ENCODE measurements at regions not wholly inside any gene's neighbourhood (a gene's known extent, or its start where the extent isn't known, plus 50 kb on each side); places are given as distances from the start of the nearest gene placed in this dataset.

DNA sequence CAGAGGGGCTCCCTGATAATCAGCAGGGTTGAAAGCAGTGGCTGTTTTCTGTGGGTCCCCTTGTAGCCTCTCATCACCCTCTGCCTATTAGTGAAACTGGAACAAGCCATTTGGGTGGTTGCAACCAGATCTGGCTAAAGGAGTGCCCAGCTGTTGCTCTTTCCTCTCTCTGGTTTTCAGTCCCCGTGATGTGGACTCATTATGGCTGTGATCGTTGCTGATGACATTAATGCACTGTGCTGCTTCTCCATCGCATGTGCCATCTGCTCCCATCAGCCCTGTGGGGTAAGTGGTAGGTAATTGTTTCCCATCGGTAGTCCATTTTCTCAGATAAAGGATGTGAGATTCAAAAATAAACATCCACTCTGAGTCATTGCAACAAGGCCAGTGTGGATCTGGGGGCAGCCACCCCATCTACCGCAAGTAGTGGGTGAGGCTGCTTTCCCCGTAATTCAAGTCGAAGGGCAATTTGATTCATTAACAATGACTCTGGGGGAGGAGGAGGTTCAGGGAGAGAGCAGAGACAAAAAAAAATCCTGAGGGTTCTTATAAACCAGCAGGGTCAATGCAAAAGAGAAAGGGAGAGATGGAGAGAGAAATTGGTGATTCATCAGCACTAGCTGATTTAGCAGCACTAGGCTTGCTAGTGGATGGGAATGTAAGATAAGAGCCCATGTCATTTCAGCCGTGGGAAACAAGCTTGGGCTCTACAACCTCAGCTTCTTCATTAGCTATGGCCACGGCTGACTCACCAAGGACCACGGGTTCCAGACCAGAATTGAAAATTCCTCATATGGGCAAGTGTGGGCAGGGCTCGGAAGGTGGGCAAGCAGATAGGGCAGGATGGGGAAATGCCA lies 357.8 kb downstream of the MID1IP1 start:
- Histone ChIP-seq H3K27me3 (no peaks in the 10 kb centered on the region), H3K4me3 (no peak overlapping the region), H3K36me3 (no peaks in the 10 kb centered on the region), H3K9me3 (no peaks in the 10 kb centered on the region)
- DNase-seq, result no peak

DNA sequence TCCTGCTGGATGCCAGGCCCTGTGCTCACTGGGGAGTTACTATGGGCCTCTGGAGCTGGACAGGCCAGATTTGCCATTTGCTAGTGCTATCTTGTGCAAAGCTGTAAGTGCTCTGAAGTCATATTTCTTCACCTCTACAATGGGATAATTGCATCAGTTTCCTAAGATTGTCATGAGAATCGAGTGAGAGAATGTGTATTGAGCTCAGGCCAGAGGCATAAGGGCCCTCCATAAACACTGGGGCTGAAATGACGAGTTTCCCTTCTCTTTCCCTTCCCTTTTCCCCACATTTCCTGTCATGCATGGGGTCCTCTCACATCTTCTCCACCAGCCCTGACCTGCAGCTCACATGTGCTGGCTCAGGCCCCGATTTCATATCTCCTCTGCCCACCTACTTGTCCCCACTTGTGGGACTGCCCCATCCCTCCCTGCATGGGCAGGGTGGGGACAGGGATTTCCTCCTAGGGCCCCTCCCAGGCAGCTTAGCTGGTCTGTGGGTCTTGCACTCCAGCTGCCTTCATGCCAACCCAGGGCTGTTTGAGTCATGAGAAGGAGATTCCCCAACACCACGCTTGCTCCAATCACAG lies 358.8 kb downstream of the MID1IP1 start:
- H3K27me3 ChIP-seq, result no peaks in the 10 kb centered on the region
- DNase-seq, result no peak
- H3K4me3 ChIP-seq, result no peak overlapping the region
- no peaks in the 10 kb centered on the region for H3K36me3 ChIP-seq
- no peaks in the 10 kb centered on the region for H3K9me3 ChIP-seq

- Histone ChIP-seq H3K36me3 (no peaks in the 10 kb centered on the region), H3K4me3 (no peak overlapping the region), H3K9me3 (no peaks in the 10 kb centered on the region), H3K27me3 (no peaks in the 10 kb centered on the region)
- DNase-seq, result no peak
Measured at GRCh38 chrX:39161611-39162255, 360.5 kb downstream of the MID1IP1 start.

GRCh38 chrX:39162322-39162735 lies 361.1 kb downstream of the MID1IP1 start:
- no peak for DNase-seq
- no peaks in the 10 kb centered on the region for H3K36me3 ChIP-seq
- no peaks in the 10 kb centered on the region for H3K27me3 ChIP-seq
- no peaks in the 10 kb centered on the region for H3K9me3 ChIP-seq
- H3K4me3 ChIP-seq, result no peak overlapping the region

DNA sequence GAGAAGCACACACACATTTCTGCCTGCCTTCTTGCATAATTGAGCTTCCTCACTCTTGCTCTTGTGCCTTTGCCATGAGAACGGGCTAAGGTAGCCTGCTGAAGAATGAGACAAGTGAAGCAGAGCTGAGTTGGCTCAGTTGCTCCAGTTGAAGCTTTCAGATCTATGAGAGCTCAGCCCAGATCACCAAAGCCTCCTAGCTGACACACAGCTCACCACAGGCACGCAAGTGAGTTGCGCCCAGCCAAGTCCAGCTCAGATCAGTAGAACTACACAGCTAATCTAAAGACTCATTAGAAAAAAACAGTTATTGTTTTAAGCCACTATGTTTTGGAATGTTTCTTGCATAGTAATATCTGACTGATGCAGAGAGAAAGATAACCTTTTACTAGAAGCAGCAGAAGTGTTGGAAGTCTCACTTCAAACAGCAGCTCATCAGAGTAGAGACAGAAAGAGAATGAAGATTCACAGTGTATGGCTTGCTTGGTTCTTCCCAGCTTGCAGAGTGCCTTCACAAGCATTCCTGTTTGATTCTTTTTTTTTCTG lies 362.4 kb downstream of the MID1IP1 start:
- H3K4me3 ChIP-seq, result no peak overlapping the region
- DNase-seq, result no peak

DNA sequence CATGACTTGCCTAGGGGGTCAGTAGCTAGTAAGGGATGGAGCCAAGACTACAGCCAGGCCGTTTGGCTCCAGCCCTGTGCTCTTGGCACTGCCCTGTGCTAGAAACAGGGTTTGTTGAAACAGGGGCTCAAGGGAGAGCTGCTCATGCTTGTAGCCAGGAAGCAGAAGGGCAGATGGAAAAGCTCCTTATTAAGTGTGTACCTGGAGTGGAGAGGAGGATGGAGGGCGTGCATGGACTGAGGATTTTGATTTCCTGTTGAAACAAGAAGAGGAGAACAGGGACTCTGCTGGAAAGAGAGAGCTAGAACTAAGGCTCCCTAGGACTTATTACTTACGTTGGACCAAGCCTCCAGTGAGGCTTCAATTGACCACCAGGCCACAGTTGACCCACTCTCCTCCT lies 363.0 kb downstream of the MID1IP1 start:
- H3K36me3 ChIP-seq, result no peaks in the 10 kb centered on the region
- no peaks in the 10 kb centered on the region for H3K9me3 ChIP-seq
- H3K4me3 ChIP-seq, result no peak overlapping the region
- no peak for DNase-seq
- H3K27me3 ChIP-seq, result no peaks in the 10 kb centered on the region

More for the DNA sequence above, 362.4 kb downstream of the MID1IP1 start:
- H3K27me3 ChIP-seq, result no peaks in the 10 kb centered on the region
- no peaks in the 10 kb centered on the region for H3K9me3 ChIP-seq
- H3K36me3 ChIP-seq, result no peaks in the 10 kb centered on the region

DNA sequence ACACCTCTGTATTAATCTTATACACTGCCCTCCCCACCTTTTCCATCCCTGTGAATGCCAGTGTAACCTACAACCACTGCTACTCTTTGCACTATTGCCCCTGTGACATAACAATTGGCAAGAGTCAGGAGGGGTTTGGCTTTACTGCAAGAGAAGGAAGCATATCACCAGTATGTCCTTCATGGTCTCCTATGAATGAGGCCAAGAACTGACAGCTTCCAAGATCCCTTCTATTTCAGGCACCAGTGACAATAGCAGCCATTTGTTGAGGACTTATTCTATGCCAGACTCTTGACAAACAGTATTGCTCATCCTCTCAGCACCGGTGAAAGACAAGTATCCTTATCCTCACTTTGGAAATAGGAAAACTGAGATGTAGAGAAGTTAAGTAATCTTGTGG lies 363.9 kb downstream of the MID1IP1 start:
- H3K36me3 ChIP-seq, result no peaks in the 10 kb centered on the region
- no peaks in the 10 kb centered on the region for H3K27me3 ChIP-seq
- H3K9me3 ChIP-seq, result no peaks in the 10 kb centered on the region
- no peak overlapping the region for H3K4me3 ChIP-seq
- no peak for DNase-seq

DNA sequence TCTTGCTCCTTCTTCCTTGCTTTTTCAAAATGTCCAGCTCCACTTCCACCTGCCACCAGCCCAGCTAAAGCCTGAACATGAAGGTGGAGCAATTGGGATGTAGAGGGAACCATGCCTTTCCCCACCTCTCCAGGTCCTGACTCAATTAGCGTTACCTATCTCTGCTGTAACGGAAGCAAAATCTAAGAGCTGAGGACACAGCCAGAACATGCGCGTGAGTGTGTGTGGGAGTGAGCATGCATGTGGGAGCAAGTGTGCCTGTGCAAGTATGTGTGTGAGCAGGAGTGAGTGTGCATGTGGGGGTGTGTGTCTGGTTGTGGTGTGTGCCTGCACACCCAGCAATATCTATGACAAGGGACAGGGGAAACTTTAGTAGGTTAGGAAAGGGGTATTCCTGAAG lies 364.5 kb downstream of the MID1IP1 start:
- Histone ChIP-seq H3K4me3 (no peak overlapping the region), H3K9me3 (no peaks in the 10 kb centered on the region), H3K27me3 (no peaks in the 10 kb centered on the region), H3K36me3 (no peaks in the 10 kb centered on the region)
- DNase-seq, result no peak

GRCh38 chrX:39167791-39168190 lies 366.5 kb downstream of the MID1IP1 start:
- DNase-seq, result no peak
- Histone ChIP-seq H3K4me3 (no peak overlapping the region), H3K27me3 (no peaks in the 10 kb centered on the region), H3K36me3 (no peaks in the 10 kb centered on the region), H3K9me3 (no peaks in the 10 kb centered on the region)

- DNase-seq, result no peak
- H3K36me3 ChIP-seq, result no peaks in the 10 kb centered on the region
- H3K4me3 ChIP-seq, result no peak overlapping the region
- H3K27me3 ChIP-seq, result no peaks in the 10 kb centered on the region
- no peaks in the 10 kb centered on the region for H3K9me3 ChIP-seq
Measured at GRCh38 chrX:39168609-39169008, 367.4 kb downstream of the MID1IP1 start.

DNA sequence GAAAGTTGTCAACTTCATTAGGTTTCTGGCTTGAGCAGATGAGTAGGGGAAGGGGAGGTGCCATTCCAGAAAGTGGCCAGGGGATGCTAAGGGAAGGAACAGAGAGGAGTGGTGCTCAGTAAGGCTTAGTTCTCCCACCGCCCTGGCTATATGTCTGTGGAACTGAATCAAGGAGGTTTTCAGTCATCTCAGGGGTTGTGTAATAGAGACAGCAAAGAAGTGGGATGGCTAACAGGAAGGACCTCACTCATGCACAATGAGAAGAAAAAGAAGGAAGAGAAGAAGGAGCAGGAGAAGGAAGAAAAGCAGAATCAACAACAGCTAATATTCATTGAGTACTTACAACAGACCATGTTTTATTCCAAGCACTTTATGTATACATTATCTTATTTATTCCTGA lies 368.7 kb downstream of the MID1IP1 start:
- DNase-seq, result no peak
- H3K9me3 ChIP-seq, result no peaks in the 10 kb centered on the region
- no peaks in the 10 kb centered on the region for H3K36me3 ChIP-seq
- no peak overlapping the region for H3K4me3 ChIP-seq
- H3K27me3 ChIP-seq, result no peaks in the 10 kb centered on the region

GRCh38 chrX:39170464-39170863 lies 369.2 kb downstream of the MID1IP1 start:
- H3K4me3 ChIP-seq, result no peak overlapping the region
- no peaks in the 10 kb centered on the region for H3K27me3 ChIP-seq
- H3K36me3 ChIP-seq, result no peaks in the 10 kb centered on the region
- H3K9me3 ChIP-seq, result no peaks in the 10 kb centered on the region
- DNase-seq, result no peak

DNA sequence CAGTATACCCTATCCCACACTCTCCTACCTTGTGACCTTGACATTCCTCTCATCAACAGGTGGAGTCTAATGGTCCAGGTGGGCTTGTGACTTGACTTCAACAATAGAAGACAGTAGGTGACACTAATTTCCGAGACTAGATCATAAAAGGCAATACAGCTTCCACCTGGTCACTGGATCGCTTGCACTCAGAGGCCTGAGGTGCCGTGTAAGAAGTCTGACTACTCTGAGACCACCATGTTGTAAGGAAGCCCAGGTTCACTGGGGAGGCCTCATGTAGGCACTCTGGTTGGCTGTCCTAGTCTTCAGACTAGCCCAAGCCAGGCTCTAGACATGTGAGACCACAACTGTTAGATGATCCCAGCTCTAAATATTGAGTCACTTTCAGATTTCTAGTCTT lies 370.4 kb downstream of the MID1IP1 start:
- Histone ChIP-seq H3K4me3 (no peak overlapping the region), H3K9me3 (no peaks in the 10 kb centered on the region), H3K36me3 (no peaks in the 10 kb centered on the region), H3K27me3 (no peaks in the 10 kb centered on the region)
- no peak for DNase-seq

GRCh38 chrX:39174241-39174771 lies 373.0 kb downstream of the MID1IP1 start:
- Histone ChIP-seq H3K9me3 (no peaks in the 10 kb centered on the region), H3K27me3 (no peaks in the 10 kb centered on the region)

DNA sequence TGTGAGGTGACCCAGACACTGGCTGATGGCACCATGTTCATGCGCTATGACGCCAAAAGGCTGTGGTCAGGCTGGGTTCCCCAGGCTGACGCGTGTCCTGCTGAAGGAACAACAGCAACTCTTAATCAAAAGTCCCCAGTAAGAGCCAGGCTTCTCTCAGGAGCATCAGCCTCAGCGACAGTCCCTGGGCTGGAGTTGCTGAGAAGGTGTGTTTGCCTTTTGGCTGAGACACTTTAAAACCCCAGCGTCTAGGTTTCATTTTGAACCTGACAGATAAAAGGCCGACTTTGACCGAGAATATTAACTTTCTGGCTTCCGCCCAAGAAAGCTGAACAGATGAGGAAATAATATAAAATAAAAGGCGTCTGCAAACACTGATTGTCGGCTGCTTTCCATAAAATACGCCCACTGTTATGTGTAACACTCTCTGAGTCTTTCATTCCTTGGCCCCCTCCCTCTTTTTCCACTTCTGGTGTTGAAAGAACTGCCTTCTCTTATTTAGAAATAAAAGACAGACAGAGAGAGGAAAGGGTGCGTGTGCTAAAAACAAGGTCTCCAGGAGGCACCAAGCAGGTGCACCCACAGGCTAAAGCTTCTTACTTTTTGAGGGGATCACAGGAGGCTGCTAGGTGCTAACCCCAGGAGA lies 373.6 kb downstream of the MID1IP1 start:
- Histone ChIP-seq H3K4me3 (no peak overlapping the region), H3K9me3 (no peaks in the 10 kb centered on the region), H3K36me3 (no peaks in the 10 kb centered on the region), H3K27me3 (no peaks in the 10 kb centered on the region)
- no peak for DNase-seq

More at GRCh38 chrX:39174241-39174771, 373.0 kb downstream of the MID1IP1 start:
- no peak for DNase-seq
- Histone ChIP-seq H3K4me3 (no peak overlapping the region), H3K36me3 (no peaks in the 10 kb centered on the region)

- H3K4me3 ChIP-seq, result no peak overlapping the region
- H3K9me3 ChIP-seq, result no peaks in the 10 kb centered on the region
- DNase-seq, result no peak
- no peaks in the 10 kb centered on the region for H3K27me3 ChIP-seq
- no peaks in the 10 kb centered on the region for H3K36me3 ChIP-seq
Measured at GRCh38 chrX:39175418-39176057, 374.3 kb downstream of the MID1IP1 start.
